Ascending aorta (tissue), 2 donors: ENCODE measurements at regions not wholly inside any gene's neighbourhood (a gene's known extent, or its start where the extent isn't known, plus 50 kb on each side); places are given as distances from the start of the nearest gene placed in this dataset.

ENCODE experiments used
- DNase-seq, 2 donors: peaks; one replicate each; pipeline ENCODE4 v3.0.0-alpha.2; 2019; ENCODE audit warnings: low spot score in 2 of 2
- H3K27ac ChIP-seq, 2 donors: fragments of 200-600 bp; sonication (generic); one replicate each; pipeline ENCODE4 v1.5.1; 2016 to 2017; ENCODE audit warnings: mild to moderate bottlenecking in 1 of 2
- H3K27me3 ChIP-seq: fragments of 200-600 bp; sonication (generic); one replicate; pipeline ENCODE4 v1.5.1; 2017
- H3K36me3 ChIP-seq, 2 donors: fragments of 200-600 bp; sonication (generic); one replicate each; pipeline ENCODE4 v1.5.1; 2016
- H3K4me1 ChIP-seq, 2 donors: fragments of 200-600 bp; sonication (generic); one replicate each; pipeline ENCODE4 v1.5.1; 2016 to 2017; ENCODE audit warnings: mild to moderate bottlenecking in 1 of 2
- H3K4me3 ChIP-seq, 2 donors: fragments of 200-600 bp; sonication (generic); one replicate each; pipeline ENCODE4 v1.5.1; 2016 to 2017; ENCODE audit warnings: mild to moderate bottlenecking in 1 of 2
- H3K9me3 ChIP-seq, 2 donors: fragments of 200-600 bp; sonication (generic); one replicate each; pipeline ENCODE4 v1.5.1; 2016
- intact Hi-C: fragments of 100-400 bp; cut with DNase I; formaldehyde crosslinking; loops from one replicate; pipeline ENCODE4 v1.15.1; 2023
- TF ChIP-seq, protein P1 (sequence below), 3 experiments: fragments of 200-600 bp in 2 of 3; fragments of 450-650 bp in 1 of 3; sonication (generic) in 2 of 3; IDR thresholded peaks; one replicate each; pipeline ENCODE4 v1.5.1; 2016 to 2019; ENCODE audit warnings: antibody characterized with exemption in 3 of 3, mild to moderate bottlenecking in 1 of 3, moderate library complexity in 1 of 3

DNA sequence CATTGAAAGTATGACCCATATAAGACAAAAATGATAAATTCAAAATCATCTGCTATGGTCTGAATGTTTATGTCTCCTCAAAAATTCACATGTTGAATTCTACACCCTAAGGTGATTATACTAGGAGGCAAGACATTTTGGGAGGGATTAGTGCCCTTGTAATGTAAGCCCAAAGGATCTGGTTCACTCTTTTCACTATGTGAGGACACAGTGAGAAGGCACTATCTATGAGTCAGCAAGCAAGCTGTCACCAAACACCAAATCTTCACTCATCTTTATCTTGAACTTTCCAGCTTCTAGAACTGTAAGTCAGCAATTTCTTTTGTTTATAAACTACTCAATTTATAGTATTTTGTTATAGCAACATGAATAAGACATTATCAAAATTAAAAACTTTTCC is 284.7 kb upstream of the ZC3H15 start:
- Histone ChIP-seq H3K27me3 (no peaks in the 10 kb centered on the region), H3K4me3 (no peak overlapping the region), H3K9me3 (no peaks in the 10 kb centered on the region), H3K36me3 (no peaks in the 10 kb centered on the region), H3K27ac (no peak overlapping the region), H3K4me1 (no peaks in the 10 kb centered on the region)
- no peak for DNase-seq
- TF ChIP-seq, protein P1, sequence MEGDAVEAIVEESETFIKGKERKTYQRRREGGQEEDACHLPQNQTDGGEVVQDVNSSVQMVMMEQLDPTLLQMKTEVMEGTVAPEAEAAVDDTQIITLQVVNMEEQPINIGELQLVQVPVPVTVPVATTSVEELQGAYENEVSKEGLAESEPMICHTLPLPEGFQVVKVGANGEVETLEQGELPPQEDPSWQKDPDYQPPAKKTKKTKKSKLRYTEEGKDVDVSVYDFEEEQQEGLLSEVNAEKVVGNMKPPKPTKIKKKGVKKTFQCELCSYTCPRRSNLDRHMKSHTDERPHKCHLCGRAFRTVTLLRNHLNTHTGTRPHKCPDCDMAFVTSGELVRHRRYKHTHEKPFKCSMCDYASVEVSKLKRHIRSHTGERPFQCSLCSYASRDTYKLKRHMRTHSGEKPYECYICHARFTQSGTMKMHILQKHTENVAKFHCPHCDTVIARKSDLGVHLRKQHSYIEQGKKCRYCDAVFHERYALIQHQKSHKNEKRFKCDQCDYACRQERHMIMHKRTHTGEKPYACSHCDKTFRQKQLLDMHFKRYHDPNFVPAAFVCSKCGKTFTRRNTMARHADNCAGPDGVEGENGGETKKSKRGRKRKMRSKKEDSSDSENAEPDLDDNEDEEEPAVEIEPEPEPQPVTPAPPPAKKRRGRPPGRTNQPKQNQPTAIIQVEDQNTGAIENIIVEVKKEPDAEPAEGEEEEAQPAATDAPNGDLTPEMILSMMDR (IDR thresholded peaks at IDR 0.05), result no peak
- intact Hi-C loops, result no loop called here

DNA sequence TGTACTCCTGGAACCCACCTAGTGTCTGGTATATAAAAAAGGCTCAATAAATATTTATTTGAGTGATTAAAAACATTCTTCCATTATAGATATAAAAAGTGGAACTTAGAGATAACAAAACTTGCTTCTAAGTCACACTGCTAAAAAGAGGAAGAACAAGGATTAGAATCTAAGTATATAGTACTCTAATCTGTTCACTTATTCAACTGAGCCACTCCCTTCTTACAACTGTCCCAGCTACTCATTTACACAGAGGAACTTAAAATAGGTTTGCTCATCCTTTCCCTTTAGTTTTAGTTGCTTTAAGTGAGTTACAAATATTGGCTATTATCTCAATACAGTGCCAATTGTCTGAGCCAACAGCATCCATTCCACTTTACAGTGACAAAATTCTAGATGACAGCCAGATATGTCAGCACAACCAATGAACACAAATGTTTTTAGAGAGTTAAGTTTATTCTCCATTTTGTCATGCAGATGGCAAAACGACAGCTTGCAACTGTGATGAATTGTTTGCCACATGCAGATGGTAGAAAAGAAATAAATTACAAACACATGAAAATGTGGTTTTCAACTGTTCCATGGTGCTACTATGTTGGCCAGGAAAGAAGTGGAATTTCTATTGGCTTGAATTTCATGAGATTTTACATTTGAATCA is 280.7 kb upstream of the ZC3H15 start:
- intact Hi-C loops, result no loop called here
- Histone ChIP-seq H3K4me1 (no peaks in the 10 kb centered on the region), H3K9me3 (no peaks in the 10 kb centered on the region), H3K27ac (no peak overlapping the region), H3K27me3 (no peaks in the 10 kb centered on the region), H3K36me3 (no peaks in the 10 kb centered on the region), H3K4me3 (no peak overlapping the region)
- TF ChIP-seq, protein P1 (IDR thresholded peaks at IDR 0.05), result no peak
- DNase-seq, result no peak

DNA sequence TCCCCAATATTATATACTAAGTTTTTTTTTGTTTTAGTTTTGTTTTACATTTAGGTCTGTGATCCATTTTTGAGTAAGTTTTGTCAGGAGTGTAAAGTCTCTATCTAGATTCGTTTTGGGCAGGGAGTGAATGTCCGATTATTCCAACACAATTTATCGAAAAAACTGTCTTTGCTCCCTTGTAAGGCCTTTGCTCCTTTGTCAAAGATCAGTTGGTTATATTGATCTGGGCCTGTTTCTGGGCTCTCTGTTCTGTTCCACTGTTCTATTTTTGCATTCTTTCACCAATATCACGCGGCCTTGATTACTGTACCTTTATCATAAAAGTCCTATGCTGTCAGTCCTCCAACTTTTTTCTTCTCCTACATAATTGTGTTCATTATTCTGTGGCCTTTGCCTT is 276.5 kb upstream of the ZC3H15 start:
- Histone ChIP-seq H3K4me1 (no peaks in the 10 kb centered on the region), H3K36me3 (no peaks in the 10 kb centered on the region), H3K4me3 (no peak overlapping the region), H3K27ac (no peak overlapping the region), H3K27me3 (no peaks in the 10 kb centered on the region), H3K9me3 (no peaks in the 10 kb centered on the region)
- TF ChIP-seq, protein P1 (IDR thresholded peaks at IDR 0.05), result no peak
- no peak for DNase-seq
- intact Hi-C loops, result no loop called here

DNA sequence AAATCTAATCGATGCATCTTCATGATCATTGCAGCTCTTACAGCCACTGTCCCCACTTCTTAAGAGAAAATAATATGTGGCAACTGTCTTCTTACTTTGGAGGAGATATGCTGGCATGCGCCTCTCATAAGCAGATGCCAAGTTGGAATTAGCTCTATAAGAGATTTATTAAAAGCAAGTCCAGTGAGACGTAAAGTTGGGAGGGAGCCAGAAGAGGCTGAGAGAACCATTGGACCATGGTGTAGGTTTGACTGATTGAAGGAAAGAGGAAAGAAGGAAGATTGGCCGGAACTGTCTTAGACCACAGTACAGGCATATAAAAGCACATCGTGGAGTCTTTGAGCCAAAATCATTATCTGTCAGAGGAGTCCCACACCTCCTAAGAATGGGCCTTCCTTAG is 265.7 kb upstream of the ZC3H15 start:
- DNase-seq, result no peak
- H3K36me3 ChIP-seq, result no peaks in the 10 kb centered on the region
- H3K27ac ChIP-seq, result no peak overlapping the region
- H3K27me3 ChIP-seq, result no peaks in the 10 kb centered on the region
- TF ChIP-seq, protein P1 (IDR thresholded peaks at IDR 0.05), result no peak
- H3K4me1 ChIP-seq, result no peaks in the 10 kb centered on the region
- H3K4me3 ChIP-seq, result no peak overlapping the region
- peaks cover 0 to 4% of the 10 kb centered on the region in 2 donors for H3K9me3 ChIP-seq
- intact Hi-C loops, result no loop called here

DNA sequence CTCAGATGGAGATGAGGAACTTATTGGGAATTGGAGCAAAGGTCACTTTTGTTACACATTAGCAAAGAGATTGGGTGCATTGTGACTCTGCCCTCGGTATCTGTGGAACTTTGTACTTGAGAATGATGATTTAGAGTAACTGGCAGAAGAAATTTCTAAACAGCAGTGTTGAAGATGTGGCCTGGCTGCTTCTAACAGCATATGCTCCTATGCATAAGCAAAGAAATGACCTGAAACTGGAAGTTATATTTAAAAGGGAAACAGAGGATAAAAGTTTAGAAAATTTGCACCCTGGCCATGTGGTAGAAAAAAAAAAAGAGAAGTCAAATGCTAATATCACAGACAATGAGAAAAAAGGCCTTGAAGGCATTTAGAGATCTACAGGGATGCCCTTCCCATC is 256.8 kb upstream of the ZC3H15 start:
- DNase-seq, result no peak
- H3K4me3 ChIP-seq, result no peak overlapping the region
- H3K36me3 ChIP-seq, result peaks cover 0 to 3% of the 10 kb centered on the region in 2 donors
- TF ChIP-seq, protein P1 (IDR thresholded peaks at IDR 0.05), result no peak
- intact Hi-C loops, result no loop called here
- no peaks in the 10 kb centered on the region for H3K4me1 ChIP-seq
- no peak overlapping the region for H3K27ac ChIP-seq
- H3K9me3 ChIP-seq, result peaks cover 11 to 61% of the 10 kb centered on the region in 2 donors
- no peaks in the 10 kb centered on the region for H3K27me3 ChIP-seq

DNA sequence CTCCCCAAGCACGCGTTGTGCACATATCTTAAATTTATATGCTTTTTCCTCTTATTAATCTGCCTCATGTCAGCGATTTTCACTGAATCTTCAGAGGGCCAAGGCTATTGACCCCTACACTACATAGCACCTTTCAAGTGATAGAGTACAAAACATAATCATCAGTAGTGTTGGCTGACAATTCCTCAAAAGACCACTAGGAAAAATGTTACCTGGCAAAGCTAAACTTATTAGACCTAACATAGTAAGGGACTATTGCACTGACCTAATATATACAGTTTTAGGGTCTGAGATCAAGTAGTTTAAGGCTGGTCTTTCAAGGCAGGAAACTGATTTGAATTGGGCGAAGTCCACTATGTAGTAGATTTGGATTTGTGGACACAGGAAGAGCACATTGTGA is 244.2 kb upstream of the ZC3H15 start:
- Histone ChIP-seq H3K9me3 (no peaks in the 10 kb centered on the region), H3K27me3 (no peaks in the 10 kb centered on the region), H3K27ac (no peak overlapping the region), H3K4me3 (no peak overlapping the region), H3K36me3 (no peaks in the 10 kb centered on the region), H3K4me1 (no peaks in the 10 kb centered on the region)
- TF ChIP-seq, protein P1 (IDR thresholded peaks at IDR 0.05), result no peak
- no peak for DNase-seq
- intact Hi-C loops, result no loop called here
